GM12864 (cell line): ENCODE measurements at regions not wholly inside any gene's neighbourhood (a gene's known extent, or its start where the extent isn't known, plus 50 kb on each side); places are given as distances from the start of the nearest gene placed in this dataset.
A peak's percentile ranks its signal among the peaks of the same experiment; 100 is the strongest.

ENCODE experiments used
- DNase-seq: peaks from one replicate; pipeline ENCODE4 v3.0.0-alpha.2; 2011; ENCODE audit warnings: low read depth
- H3K4me3 ChIP-seq: 2 replicates; pipeline ENCODE4 v1.5.1; 2011; ENCODE audit warnings: mild to moderate bottlenecking, low read depth, low read length, control low read depth
- TF ChIP-seq, protein P1 (sequence below): IDR thresholded peaks from 2 replicates; pipeline ENCODE4 v1.5.1; 2011; ENCODE audit warnings: low read depth, mild to moderate bottlenecking, moderate library complexity, low read length, control low read depth, inconsistent platforms; ENCODE audit errors: missing control alignments

DNA sequence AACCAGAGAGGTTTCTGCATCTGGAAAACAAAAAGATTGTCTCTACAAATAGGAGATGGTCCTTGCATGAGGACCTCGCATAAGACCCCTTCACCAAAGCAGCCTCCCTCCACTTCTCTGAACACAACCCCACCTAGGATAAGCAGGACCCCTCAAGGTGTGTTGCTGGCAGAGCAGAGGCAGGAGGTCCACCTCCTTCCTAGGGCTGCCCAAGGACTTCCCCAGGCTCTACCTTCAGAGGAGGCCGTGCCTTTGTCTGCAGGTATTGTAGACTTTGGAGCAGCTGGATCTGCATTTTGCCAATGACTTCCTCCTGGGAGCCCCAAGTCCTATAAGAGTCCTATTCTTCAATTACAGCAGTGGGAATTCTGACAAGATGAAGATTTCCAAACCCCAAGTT, 67.3 kb upstream of the TSPAN11 start:
- no peak overlapping the region for H3K4me3 ChIP-seq
- TF ChIP-seq, protein P1, sequence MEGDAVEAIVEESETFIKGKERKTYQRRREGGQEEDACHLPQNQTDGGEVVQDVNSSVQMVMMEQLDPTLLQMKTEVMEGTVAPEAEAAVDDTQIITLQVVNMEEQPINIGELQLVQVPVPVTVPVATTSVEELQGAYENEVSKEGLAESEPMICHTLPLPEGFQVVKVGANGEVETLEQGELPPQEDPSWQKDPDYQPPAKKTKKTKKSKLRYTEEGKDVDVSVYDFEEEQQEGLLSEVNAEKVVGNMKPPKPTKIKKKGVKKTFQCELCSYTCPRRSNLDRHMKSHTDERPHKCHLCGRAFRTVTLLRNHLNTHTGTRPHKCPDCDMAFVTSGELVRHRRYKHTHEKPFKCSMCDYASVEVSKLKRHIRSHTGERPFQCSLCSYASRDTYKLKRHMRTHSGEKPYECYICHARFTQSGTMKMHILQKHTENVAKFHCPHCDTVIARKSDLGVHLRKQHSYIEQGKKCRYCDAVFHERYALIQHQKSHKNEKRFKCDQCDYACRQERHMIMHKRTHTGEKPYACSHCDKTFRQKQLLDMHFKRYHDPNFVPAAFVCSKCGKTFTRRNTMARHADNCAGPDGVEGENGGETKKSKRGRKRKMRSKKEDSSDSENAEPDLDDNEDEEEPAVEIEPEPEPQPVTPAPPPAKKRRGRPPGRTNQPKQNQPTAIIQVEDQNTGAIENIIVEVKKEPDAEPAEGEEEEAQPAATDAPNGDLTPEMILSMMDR: no peak
- DNase-seq: no peak

DNA sequence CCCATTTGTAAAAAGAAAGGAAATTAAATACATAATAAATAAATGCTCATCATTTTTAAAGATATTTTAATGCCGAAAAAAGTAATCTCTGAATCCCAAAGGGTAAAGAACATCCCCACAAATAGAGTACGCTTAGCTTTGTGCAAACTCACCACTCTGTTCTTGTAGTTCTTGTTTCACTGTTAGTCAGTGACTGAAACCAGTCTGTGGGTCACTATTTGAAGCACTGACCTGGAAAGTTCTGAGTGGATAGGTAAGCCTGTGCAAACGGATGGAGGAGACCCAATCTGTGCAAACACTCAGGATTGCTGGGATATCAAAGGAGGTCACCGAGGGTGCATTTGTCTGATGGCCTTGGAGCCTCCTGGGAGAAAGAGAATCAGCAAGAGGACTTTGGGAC, 68.1 kb upstream of the TSPAN11 start:
- no peak overlapping the region for H3K4me3 ChIP-seq
- no peak for DNase-seq
- TF ChIP-seq, protein P1: no peak

DNA sequence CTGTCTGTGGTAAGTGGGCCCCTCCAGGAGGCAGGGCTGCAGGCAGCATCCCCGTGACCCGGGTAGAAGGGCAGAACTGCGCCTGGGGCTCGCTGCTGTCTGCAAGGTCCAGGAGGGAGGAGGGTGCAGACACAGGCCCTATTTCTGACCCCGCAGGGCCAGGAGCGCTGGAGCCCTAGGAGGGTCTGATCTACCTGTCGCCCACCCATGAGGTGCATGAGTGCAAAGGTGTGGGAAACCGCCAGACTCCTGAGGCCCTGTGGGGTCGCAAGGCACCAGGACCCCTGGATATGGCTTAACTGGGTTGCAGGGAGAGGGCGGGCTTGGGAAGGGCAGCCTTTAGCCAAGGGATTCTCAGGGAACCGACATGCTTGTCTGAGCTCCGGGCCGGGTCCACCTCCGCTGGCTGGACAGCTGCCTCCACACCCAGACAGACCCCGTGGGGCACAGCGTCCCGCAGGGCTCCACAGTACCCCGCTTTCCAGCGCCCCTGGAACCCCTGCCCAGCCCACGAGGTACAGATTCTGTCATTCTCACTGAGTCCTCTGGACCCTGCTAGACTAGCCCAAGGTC, 72.9 kb upstream of the TSPAN11 start:
- TF ChIP-seq, protein P1: no peak
- DNase-seq: no peak
- no peak overlapping the region for H3K4me3 ChIP-seq

DNA sequence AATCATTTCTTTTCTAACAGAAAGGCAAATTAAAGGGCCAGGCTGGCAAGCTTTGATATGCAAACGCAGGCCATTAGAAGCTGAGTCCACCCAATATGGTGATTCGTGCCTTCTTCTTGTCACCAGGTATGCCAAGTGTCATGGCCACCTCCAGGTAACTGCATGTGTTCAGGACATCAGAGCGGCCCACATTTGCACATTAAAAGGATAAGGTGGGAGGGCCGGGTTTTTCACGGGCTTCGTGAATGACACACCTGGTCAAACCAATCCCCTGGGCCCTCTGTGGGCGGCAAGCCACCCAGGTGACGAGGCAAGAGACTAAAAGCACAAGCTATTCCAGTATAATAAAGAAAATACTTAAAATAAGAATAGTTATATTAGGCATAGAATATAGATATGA, 75.9 kb upstream of the TSPAN11 start:
- DNase-seq: no peak
- TF ChIP-seq, protein P1: no peak
- no peak overlapping the region; the same call in 1 of the 2 replicates for H3K4me3 ChIP-seq

DNA sequence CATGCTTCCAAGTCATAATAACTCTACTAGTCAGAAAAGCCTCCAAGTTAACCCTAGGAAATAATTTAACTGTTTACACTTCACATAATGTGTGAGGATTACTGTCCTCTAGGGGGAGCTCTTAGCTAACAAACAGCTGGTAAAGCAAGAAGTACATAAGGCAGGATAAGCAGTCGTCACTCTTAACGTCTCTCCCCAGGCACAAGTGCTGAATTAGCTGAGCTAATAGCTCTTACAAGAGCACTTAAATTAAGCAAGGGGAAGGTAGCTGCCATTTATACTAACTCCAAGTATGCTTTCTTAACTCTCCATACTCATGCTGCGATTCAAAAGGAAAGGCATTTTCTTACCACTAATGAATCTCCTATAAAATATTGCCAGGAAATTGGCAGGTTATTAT, 79.3 kb upstream of the TSPAN11 start:
- no peak overlapping the region for H3K4me3 ChIP-seq
- DNase-seq: peak; percentile 53
- TF ChIP-seq, protein P1: peak; percentile 58

DNA sequence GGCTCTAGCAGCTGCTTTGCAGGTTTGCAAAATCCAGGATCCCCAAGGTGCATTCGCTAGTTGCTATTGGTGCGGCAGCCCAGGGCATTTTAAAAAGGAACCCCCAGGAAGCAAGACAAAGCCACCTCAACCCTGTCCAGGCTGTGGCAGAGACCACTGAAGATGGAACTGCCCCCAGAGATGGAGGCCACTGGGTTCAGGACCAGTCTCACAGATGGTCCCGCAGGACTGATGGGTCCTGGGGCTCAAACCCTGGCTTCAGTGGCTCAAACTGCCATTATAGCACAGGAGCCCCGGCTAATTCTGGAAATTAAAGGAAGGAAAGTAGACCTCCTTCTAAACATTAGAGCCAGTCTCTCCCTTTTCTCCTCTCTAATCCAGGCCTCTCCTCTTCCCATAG, 79.8 kb upstream of the TSPAN11 start:
- DNase-seq: no peak
- TF ChIP-seq, protein P1: no peak

DNA sequence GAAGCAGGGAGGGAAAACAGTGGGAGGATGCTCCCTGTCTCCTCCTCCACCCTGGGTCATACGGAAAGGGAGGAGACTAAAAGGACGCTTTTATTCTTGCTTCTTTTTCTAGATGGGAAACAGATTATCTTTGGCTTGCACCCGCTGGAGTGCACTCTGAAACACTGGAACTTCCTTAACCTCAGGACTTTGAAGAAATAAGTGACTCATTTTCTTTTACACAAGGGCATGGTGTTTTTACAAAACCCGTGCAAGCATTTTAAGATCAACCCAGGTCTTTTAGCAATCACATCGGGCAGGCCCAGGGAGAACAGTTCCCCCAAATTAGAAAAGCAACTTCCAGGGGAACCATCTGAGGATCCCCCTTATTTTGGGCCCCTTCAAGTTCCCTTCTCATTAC, 80.9 kb upstream of the TSPAN11 start:
- no peak for DNase-seq
- TF ChIP-seq, protein P1: no peak
- H3K4me3 ChIP-seq: no peak overlapping the region

More for the DNA sequence above, 79.8 kb upstream of the TSPAN11 start:
- no peak overlapping the region for H3K4me3 ChIP-seq
